GM11168 (cell line): ENCODE measurements at regions not wholly inside any gene's neighbourhood (a gene's known extent, or its start where the extent isn't known, plus 50 kb on each side); places are given as distances from the start of the nearest gene placed in this dataset.
"Not testable (repeated sequence)": the region's sequence is repeated elsewhere in the genome, so short reads cannot be mapped to it uniquely, and the experiment has no call there.

Experiments
- in situ Hi-C: fragments of 300-500 bp; cut with MboI; formaldehyde crosslinking; loops from one replicate; pipeline ENCODE4 v1.12.0; 2022; ENCODE audit warnings: low sequenced_read_pairs; ENCODE audit not compliant: unreplicated experiment

DNA sequence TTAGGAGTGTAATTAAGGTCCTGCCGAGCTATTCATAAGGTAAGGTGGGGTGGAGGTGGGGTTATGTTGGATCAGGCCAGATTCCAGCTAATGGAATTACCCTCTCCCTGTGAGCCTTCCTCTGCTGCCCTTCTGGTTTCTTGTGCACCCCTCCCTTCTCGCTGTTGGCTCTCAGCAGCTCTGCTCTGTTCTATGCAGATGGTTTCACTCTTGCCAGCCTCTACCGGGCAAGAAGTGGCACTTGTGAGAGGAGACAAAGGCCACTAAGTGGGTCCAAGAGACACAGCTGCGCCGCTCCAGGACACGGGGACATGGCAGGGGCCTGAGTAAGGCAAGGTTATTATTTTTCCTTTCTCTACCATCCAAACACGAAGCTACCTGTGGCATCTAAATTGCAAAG, 334.4 kb downstream of the EMP1 start:
- in situ Hi-C loops, result no loop called here

GRCh38 chr12:13526185-13526921, 329.8 kb downstream of the EMP1 start:
- in situ Hi-C loops, result not testable (repeated sequence)

DNA sequence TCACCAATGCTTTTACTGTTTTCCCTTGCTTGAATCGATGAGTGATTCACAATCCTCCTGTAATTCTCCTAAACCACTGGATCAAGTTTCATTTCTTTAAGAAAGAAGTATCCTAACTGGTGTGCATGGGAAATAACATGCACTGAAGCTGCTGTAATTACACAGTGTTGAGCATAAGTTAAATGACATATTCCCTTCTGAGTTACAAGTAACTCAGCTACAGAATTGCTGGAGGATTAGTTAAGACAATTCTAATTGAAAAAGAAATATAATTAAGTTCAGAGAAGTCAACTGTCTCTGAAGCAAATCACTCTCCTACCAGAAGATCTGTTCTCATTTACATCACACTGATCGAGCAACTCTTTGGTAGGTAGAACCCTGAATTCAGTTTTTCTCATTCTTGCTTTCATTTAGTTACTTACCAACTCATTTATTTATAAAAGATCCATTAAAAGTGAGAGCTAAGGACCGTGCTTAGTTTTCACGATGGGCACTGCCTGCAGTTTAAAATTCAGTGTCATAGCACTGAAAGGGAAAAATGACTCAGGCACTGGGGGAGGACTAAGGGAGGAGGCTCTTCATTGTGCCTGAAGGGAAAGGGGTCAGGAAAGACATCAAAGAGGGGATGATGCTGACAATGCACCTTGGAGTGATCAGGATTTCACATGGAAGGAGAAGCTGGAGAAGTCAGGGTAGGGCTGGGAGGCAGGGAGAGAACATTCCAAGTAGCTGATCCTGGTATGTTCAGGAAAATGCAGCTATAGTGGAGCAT, 327.2 kb downstream of the EMP1 start:
- in situ Hi-C loops, result no loop called here

DNA sequence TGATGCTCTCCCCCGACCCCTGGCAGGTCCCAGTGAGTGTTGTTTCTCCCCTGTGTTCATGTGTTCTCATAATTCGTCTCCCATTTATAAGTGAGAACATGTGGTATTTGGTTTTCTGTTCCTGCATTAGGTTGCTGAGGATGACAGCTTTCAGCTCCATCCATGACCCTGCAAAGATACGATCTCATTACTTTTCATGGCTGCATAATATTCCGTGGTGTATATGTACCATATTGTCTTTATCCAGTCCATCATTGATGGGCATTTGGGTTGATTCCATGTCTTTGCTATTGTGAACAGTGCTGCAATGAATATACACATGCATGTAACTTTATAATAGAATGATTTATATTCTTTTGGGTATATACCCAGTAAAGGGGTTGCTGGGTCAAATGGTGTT, 321.5 kb downstream of the EMP1 start:
- in situ Hi-C loops, result not testable (repeated sequence)

- in situ Hi-C loops, result no loop called here
Observed at GRCh38 chr12:13509740-13510139, 313.2 kb downstream of the EMP1 start.

- in situ Hi-C loops, result no loop called here
Observed at GRCh38 chr12:13505636-13506035, 309.1 kb downstream of the EMP1 start.

- in situ Hi-C loops, result no loop called here
Observed at GRCh38 chr12:13505224-13505623, 308.7 kb downstream of the EMP1 start.

GRCh38 chr12:13504736-13505135, 308.2 kb downstream of the EMP1 start:
- in situ Hi-C loops, result no loop called here

- in situ Hi-C loops, result no loop called here
Observed at GRCh38 chr12:13504074-13504473, 307.5 kb downstream of the EMP1 start.

DNA sequence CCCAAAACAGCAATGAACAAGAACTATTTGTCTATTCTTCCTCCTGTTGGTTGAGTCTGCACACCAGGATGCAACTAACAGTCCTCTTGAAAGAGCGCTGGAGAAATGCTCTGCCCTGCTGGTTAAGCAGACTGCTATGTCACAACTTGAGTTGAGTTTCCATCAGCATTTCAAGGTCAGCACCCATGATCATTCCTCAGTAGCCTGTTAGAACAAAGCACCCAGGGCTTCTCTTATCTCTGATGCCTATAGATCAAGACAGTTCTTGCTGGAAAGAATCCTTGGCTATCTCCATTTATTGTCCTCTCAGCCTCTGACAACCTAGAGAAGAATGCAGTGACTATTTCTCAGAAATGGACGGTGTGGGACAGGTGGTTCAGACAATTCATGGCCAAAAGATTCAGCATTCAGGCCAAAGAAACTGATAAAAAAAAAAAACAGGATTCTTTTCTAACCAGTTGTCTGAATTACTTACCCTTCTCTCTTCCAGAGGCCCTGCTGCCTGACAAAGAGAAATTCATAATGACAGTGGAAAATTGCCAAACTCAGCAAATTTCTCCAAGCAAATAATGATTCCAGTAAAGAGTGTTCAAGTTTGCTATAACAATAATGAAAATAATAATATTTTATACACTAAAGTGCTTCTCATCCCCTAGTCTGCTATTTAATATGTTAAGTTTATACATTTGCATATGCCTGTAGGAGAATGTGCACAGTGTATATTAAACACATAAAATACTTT, 306.7 kb downstream of the EMP1 start:
- in situ Hi-C loops, result no loop called here

DNA sequence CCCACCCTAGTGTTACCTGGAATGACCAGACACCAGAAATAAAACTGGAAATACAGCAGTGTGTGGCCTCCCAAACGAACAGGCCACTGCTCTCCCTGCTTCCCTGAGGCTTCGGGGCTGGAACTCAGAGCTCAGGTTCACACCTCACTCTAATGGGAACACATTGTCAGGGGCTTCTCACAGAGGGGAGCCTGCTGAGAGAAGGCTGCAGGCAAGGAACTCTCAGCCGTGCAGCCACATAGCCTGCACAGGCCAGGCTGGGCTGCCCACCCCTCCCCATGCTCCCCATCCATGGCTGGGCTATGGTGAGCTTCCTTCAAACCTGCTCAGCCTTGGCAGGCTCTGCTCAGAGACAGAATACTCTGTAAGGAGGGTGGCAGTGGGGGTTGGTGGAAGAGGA, 302.5 kb downstream of the EMP1 start:
- in situ Hi-C loops, result no loop called here

DNA sequence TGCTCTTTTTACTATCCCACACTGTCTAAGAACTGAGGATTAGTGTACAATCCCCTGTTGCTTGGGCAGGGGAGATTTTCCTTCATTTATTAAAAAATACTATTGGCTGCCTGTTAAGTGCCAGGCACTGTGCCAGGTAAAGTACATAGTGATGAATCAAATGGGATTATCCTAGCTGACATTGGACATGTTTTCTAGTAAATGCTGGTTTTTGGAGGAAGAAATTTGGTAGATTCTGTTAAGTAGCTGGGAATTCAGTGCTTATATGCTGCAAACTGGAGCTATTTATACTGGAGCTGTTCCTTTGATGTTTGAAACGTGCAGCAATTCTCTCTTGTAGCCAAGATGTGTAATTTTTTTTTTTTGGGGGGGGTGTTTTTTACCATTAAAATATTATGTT, 299.6 kb downstream of the EMP1 start:
- in situ Hi-C loops, result no loop called here

GRCh38 chr12:13489246-13489645, 292.7 kb downstream of the EMP1 start:
- in situ Hi-C loops, result no loop called here

- in situ Hi-C loops, result no loop called here
Observed at GRCh38 chr12:13487326-13487725, 290.8 kb downstream of the EMP1 start.

- in situ Hi-C loops, result no loop called here
Observed at GRCh38 chr12:13486794-13487193, 290.3 kb downstream of the EMP1 start.

DNA sequence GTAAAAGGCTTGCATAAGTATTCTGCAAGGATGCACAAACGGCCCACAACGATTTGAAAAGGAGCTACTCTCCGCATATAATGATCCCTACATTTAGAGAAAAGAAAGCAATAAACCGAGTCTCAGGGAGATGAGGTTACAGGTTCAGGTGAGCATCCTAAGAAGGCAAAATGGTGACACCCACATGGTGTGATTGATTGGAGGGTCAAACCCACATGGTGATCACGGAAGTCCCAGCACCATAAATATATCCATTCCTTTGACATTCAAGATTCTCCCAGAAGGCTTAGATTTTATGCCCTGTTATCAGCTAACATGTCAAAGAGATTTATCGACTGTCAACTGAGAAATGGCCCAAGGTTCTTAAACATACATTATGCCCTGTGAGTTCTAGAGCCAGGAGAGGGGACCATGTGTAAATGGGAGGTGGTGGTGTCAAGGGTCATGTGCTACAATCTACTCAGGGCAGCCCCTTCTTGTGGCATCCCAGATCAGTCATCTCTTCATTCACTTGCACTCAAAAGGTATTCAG, 282.2 kb downstream of the EMP1 start:
- in situ Hi-C loops, result no loop called here

DNA sequence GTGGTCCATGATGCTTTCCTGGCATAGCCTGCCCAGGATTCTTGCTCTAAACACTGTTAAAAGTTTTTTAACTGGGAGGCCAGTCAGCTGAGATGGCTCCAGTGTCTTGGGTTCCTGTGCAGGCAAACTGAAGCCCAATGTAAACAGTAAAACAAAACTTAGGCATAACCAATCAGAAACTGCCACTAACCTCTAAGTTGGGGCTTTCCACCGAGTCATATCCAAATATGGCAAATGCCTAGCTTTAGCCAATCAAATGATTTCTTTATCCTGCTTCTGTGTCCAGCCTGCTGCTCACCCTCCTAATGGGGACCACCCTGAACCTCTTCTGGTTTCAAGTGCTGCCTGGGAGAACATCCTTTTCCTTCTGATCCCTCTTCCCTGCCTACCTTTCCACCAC, 277.9 kb downstream of the EMP1 start:
- in situ Hi-C loops, result no loop called here

- in situ Hi-C loops, result no loop called here
Observed at GRCh38 chr12:13472690-13473089, 276.2 kb downstream of the EMP1 start.

DNA sequence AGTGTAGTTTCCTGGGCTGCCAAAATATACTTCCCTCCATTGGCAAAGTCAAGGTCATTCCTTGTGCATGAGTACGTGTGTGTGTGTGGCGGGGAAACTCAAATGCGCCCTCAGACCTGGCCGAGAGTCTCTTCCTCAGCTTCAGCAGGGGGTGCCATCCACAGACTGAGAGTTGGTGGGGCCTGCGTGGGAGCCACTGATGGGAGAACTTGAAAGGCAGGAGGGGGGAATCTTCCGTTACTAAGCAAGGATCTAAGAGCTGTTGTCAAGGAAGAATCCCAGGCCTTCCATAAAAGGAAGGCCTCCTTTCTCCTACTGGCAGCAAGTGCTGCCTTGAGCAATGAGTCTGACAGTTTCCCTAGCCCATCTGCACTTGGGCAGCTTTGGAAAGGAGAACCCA, 274.9 kb downstream of the EMP1 start:
- in situ Hi-C loops, result no loop called here

DNA sequence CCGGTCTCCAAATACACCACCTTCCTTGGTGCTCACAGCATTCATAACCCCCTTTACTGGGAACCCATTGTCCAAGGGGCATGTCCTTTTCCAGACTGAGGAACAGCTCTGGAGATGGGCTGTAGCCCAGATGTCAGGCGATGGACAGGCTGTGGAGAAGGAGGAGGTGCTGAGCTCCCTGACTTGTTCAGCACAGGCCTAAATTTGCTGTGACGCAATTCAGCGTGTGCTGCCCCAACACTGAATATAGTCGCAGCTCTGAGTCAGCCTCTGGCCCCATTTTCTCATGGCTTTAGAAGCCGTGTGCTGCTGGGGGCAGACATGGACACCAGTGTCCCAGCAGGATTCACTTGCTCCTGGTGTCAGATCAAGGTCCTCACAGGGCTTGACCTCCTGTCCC, 269.1 kb downstream of the EMP1 start:
- in situ Hi-C loops, result no loop called here

DNA sequence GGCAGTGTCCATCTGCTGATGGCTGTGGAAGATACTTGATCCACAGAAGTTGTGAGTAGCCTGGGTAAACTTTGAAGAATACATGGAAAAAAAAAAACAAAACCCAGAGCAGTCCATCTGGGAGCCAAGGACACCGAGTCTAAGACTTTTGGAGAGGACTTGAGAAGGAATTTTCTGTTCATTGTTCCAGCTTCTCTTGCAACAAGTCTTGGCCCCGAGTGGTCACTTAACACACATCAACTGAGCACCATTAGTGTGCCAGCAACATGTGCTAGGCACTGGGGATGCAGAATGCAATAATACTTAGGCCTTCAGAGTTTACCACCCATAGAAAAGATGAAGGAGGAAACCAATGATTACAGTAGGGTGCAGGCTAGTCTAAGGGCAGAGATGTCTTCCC, 266.7 kb downstream of the EMP1 start:
- in situ Hi-C loops, result no loop called here
